Liver (tissue), 8 donors: ENCODE measurements at regions not wholly inside any gene's neighbourhood (a gene's known extent, or its start where the extent isn't known, plus 50 kb on each side); places are given as distances from the start of the nearest gene placed in this dataset.
A peak's percentile ranks its signal among the peaks of the same experiment; 100 is the strongest.

ENCODE experiments used
- DNase-seq: peaks from one replicate; pipeline ENCODE4 v3.0.0-alpha.2; 2017; ENCODE audit warnings: low spot score
- H3K27ac ChIP-seq, 2 donors: one replicate each; pipeline ENCODE4 v1.7.0; 2013; ENCODE audit warnings: inconsistent platforms in 2 of 2, low read length in 2 of 2, control low read depth in 1 of 2, low read depth in 1 of 2, mild to moderate bottlenecking in 1 of 2
- H3K27me3 ChIP-seq, 4 donors: one replicate each; pipeline versions ENCODE4 v1.6.1 to v1.7.0; 2013; ENCODE audit warnings: low read length in 3 of 4, inconsistent platforms in 1 of 4, mild to moderate bottlenecking in 1 of 4, moderate library complexity in 1 of 4; ENCODE audit not compliant: control insufficient read depth in 4 of 4, insufficient read depth in 4 of 4
- H3K36me3 ChIP-seq, 4 donors: one replicate each; pipeline versions ENCODE4 v1.6.1 to v1.7.0; 2013; ENCODE audit warnings: low read length in 3 of 4, mild to moderate bottlenecking in 3 of 4, low read depth in 1 of 4, moderate library complexity in 1 of 4; ENCODE audit not compliant: control insufficient read depth in 4 of 4, insufficient read depth in 3 of 4
- H3K4me1 ChIP-seq, 4 donors: one replicate each; pipeline versions ENCODE4 v1.6.1 to v1.7.0; 2013; ENCODE audit warnings: low read length in 3 of 4, mild to moderate bottlenecking in 3 of 4, moderate library complexity in 1 of 4; ENCODE audit not compliant: control insufficient read depth in 4 of 4, insufficient read depth in 4 of 4
- H3K4me3 ChIP-seq, 3 donors: one replicate each; pipeline versions ENCODE4 v1.6.1 to v1.7.0; 2013; ENCODE audit warnings: low read length in 3 of 3, control low read depth in 1 of 3, low read depth in 1 of 3, mild to moderate bottlenecking in 1 of 3
- H3K9ac ChIP-seq, 2 donors: one replicate each; pipeline ENCODE4 v1.7.0; 2013; ENCODE audit warnings: low read length in 2 of 2, mild to moderate bottlenecking in 2 of 2, moderate library complexity in 2 of 2, control low read depth in 1 of 2, low read depth in 1 of 2
- H3K9me3 ChIP-seq, 4 donors: one replicate each; pipeline versions ENCODE4 v1.6.1 to v1.7.0; 2013; ENCODE audit warnings: low read length in 3 of 4; ENCODE audit not compliant: control insufficient read depth in 4 of 4
- ATF3 ChIP-seq: IDR thresholded peaks from 2 replicates; pipeline ENCODE4 v1.6.1; 2016; ENCODE audit warnings: antibody characterized with exemption
- CTCF ChIP-seq: fragments of 150-350 bp; IDR thresholded peaks from 2 replicates; pipeline ENCODE4 v1.5.1; 2017; ENCODE audit warnings: improper control_type of control experiment, low read depth, low read length; ENCODE audit not compliant: missing input control
- EGR1 ChIP-seq, 2 donors: IDR thresholded peaks; 2 replicates each; pipeline ENCODE4 v1.6.1; 2016 to 2018; ENCODE audit warnings: antibody characterized with exemption in 2 of 2, low read depth in 2 of 2
- FOXA1 ChIP-seq: IDR thresholded peaks from 2 replicates; pipeline ENCODE4 v1.6.1; 2016; ENCODE audit warnings: antibody characterized with exemption
- FOXA2 ChIP-seq: IDR thresholded peaks from 2 replicates; pipeline ENCODE4 v1.6.1; 2016; ENCODE audit warnings: antibody characterized with exemption
- GABPA ChIP-seq, 2 donors: IDR thresholded peaks in 1 of 2; conservative IDR thresholded peaks in 1 of 2; 2 replicates each; pipeline ENCODE4 v1.6.1; 2016; ENCODE audit warnings: antibody characterized with exemption in 2 of 2, mild to moderate bottlenecking in 1 of 2, moderate library complexity in 1 of 2
- HNF4A ChIP-seq, 2 donors: conservative IDR thresholded peaks; 2 replicates each; pipeline ENCODE4 v1.6.1; 2016; ENCODE audit warnings: antibody characterized with exemption in 2 of 2, mild to moderate bottlenecking in 2 of 2
- HNF4G ChIP-seq: IDR thresholded peaks from 2 replicates; pipeline ENCODE4 v1.6.1; 2016; ENCODE audit warnings: antibody characterized with exemption
- JUND ChIP-seq, 2 donors: IDR thresholded peaks; 2 replicates each; pipeline ENCODE4 v1.6.1; 2016; ENCODE audit warnings: antibody characterized with exemption in 2 of 2
- MAX ChIP-seq: IDR thresholded peaks from 2 replicates; pipeline ENCODE4 v1.6.1; 2016; ENCODE audit warnings: antibody characterized with exemption
- NR2F2 ChIP-seq: IDR thresholded peaks from 2 replicates; pipeline ENCODE4 v1.6.1; 2016; ENCODE audit warnings: antibody characterized with exemption
- RAD21 ChIP-seq, 2 donors: IDR thresholded peaks; 2 replicates each; pipeline ENCODE4 v1.6.1; 2016; ENCODE audit warnings: antibody characterized with exemption in 2 of 2, mild to moderate bottlenecking in 2 of 2
- REST ChIP-seq: IDR thresholded peaks from 2 replicates; pipeline ENCODE4 v1.6.1; 2016; ENCODE audit warnings: antibody characterized with exemption, mild to moderate bottlenecking
- RXRA ChIP-seq, 2 donors: IDR thresholded peaks; 2 replicates each; pipeline ENCODE4 v1.6.1; 2017 to 2018; ENCODE audit warnings: antibody characterized with exemption in 2 of 2, mild to moderate bottlenecking in 1 of 2
- SP1 ChIP-seq: IDR thresholded peaks from 2 replicates; pipeline ENCODE4 v1.6.1; 2018; ENCODE audit warnings: antibody characterized with exemption, mild to moderate bottlenecking
- TAF1 ChIP-seq: conservative IDR thresholded peaks from 2 replicates; pipeline ENCODE4 v1.6.1; 2016; ENCODE audit warnings: antibody characterized with exemption, mild to moderate bottlenecking
- YY1 ChIP-seq: IDR thresholded peaks from 2 replicates; pipeline ENCODE4 v1.6.1; 2016; ENCODE audit warnings: antibody characterized with exemption, mild to moderate bottlenecking
- ZBTB33 ChIP-seq: IDR thresholded peaks from 2 replicates; pipeline ENCODE4 v1.6.1; 2016; ENCODE audit warnings: antibody characterized with exemption
- WGBS: extraction: QIAGEN DNeasy Blood & Tissue Kit; methylation state at CpG from one replicate; pipeline ENCODE4 v1.1.7; 2013; 5-methylcytosine and 5-hydroxymethylcytosine counted together
- donor health status: healthy.
- donor health status: healthy.
- donor health status: healthy.
- donor health status: healthy.
- donor health status: healthy.

GRCh38 chr10:83701799-83702198 is 437.5 kb upstream of the GHITM start (continued):
- TF ChIP-seq RXRA (IDR thresholded peaks at IDR 0.05) (peak in 1 of 2 donors; percentile 80), ATF3 (no peak), HNF4A (conservative IDR thresholded peaks at IDR 0.05) (peak; percentile 21 to 80), HNF4G (no peak), EGR1 (IDR thresholded peaks at IDR 0.05; ENCODE audit: low read depth in 2 of 2) (no peak), NR2F2 (no peak), FOXA2 (peak; percentile 78), GABPA (IDR thresholded peaks at IDR 0.05 in 1 of 2, conservative IDR thresholded peaks at IDR 0.05 in 1 of 2) (peak in 1 of 2 donors; percentile 46), RAD21 (IDR thresholded peaks at IDR 0.05) (peak in 1 of 2 donors; percentile 29), YY1 (peak; percentile 38), FOXA1 (no peak), ZBTB33 (peak; percentile 36)

- no peak for DNase-seq
- 73% methylated on average over 3 of the region's 3 CpGs for WGBS
- H3K27me3 ChIP-seq: no peaks in the 10 kb centered on the region
These were observed 436.6 kb upstream of the GHITM start for GRCh38 chr10:83702731-83703130.

More at GRCh38 chr10:83702731-83703130, 436.6 kb upstream of the GHITM start:
- Histone ChIP-seq H3K4me1 (peaks cover 7 to 57% (median 42%) of the 10 kb centered on the region in 4 donors), H3K36me3 (no peaks in the 10 kb centered on the region), H3K9ac (no peak overlapping the region), H3K27ac (no peak overlapping the region), H3K4me3 (no peak overlapping the region), H3K9me3 (no peaks in the 10 kb centered on the region)
- no peak for TF ChIP-seq REST
- TF ChIP-seq ATF3: no peak
- TF ChIP-seq RXRA (IDR thresholded peaks at IDR 0.05): no peak
- TF ChIP-seq HNF4A (conservative IDR thresholded peaks at IDR 0.05): no peak
- TF ChIP-seq TAF1: no peak
- TF ChIP-seq SP1: no peak
- TF ChIP-seq ZBTB33: no peak
- TF ChIP-seq FOXA1: no peak
- no peak for TF ChIP-seq HNF4G
- no peak for TF ChIP-seq FOXA2
- no peak for TF ChIP-seq CTCF
- no peak for TF ChIP-seq MAX
- TF ChIP-seq NR2F2: no peak
- TF ChIP-seq JUND (IDR thresholded peaks at IDR 0.05): no peak
- no peak for TF ChIP-seq YY1
- TF ChIP-seq GABPA (IDR thresholded peaks at IDR 0.05 in 1 of 2, conservative IDR thresholded peaks at IDR 0.05 in 1 of 2): no peak
